GM12874 (cell line): ENCODE measurements at regions not wholly inside any gene's neighbourhood (a gene's known extent, or its start where the extent isn't known, plus 50 kb on each side); places are given as distances from the start of the nearest gene placed in this dataset.

Experiments used
- TF ChIP-seq, protein P1 (sequence below): IDR thresholded peaks from 2 replicates; pipeline ENCODE4 v1.5.1; 2011; ENCODE audit warnings: low read depth, mild to moderate bottlenecking, control low read depth, low read length, moderate library complexity; ENCODE audit not compliant: insufficient read depth

GRCh38 chr7:19470031-19470430 is 238.8 kb downstream of the POLR1F start:
- TF ChIP-seq, protein P1, sequence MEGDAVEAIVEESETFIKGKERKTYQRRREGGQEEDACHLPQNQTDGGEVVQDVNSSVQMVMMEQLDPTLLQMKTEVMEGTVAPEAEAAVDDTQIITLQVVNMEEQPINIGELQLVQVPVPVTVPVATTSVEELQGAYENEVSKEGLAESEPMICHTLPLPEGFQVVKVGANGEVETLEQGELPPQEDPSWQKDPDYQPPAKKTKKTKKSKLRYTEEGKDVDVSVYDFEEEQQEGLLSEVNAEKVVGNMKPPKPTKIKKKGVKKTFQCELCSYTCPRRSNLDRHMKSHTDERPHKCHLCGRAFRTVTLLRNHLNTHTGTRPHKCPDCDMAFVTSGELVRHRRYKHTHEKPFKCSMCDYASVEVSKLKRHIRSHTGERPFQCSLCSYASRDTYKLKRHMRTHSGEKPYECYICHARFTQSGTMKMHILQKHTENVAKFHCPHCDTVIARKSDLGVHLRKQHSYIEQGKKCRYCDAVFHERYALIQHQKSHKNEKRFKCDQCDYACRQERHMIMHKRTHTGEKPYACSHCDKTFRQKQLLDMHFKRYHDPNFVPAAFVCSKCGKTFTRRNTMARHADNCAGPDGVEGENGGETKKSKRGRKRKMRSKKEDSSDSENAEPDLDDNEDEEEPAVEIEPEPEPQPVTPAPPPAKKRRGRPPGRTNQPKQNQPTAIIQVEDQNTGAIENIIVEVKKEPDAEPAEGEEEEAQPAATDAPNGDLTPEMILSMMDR = no peak

DNA sequence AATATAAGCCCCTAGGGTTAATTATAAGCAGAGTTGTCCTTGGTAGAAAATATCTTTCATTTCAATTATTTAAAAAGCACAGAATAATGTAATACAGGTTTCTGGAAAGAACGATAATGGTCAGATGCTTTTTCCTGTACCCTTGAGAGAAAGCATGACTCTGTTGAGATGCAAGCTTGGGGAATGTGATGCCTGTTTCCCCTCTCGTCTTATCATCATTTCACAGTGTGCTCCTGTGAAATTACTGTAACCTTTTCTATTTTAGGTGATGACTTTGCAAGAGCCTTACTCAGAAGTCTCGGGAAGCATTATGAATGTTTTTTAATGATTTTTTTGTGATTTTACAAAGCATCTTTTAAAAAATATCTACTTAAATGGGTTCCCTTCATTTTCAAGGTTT is 243.0 kb downstream of the POLR1F start:
- TF ChIP-seq, protein P1 = no peak

- TF ChIP-seq, protein P1 = no peak
Observed at GRCh38 chr7:19464751-19465150, 244.1 kb downstream of the POLR1F start.

- TF ChIP-seq, protein P1 = no peak
Observed at GRCh38 chr7:19464241-19464640, 244.6 kb downstream of the POLR1F start.

- TF ChIP-seq, protein P1 = no peak
Observed at GRCh38 chr7:19463581-19463980, 245.3 kb downstream of the POLR1F start.

DNA sequence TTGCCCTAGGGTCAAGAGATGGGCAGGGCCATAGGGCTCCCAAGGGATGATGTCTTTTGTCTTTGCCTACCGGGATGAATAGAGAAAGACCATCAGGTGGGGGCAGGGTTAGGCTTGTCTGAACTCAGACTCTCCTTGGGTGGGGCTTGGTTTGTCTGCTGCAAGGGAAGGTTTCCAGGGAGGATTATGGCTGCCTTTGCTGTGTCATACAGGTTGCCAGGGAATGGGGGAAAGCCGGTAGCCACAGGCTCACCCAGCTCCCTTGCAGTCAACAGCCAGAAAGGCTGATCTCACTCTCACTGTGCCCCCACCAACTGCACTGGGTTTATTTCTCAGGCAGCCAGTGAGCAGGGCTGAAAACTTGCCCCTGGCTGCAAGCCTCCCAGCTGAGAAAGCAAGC is 253.2 kb downstream of the POLR1F start:
- TF ChIP-seq, protein P1 = no peak

DNA sequence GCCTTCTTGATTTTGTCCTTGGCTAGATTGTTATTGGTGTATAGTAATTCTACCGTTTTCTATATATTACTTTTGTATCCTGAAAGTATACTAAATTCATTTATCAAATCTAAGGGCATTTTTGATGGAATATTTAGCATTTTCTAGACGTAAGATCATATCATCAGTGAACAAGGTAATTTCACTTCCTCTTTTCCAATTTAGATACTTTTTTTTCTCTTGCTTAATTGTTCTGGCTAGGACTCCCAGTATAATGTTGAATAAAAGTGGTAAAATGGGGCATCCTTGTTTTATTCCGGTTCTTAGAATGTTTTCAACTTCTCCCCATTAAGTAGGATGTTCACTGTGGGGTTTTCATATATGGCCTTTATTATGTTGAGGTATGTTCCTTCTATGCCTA is 260.7 kb downstream of the POLR1F start:
- TF ChIP-seq, protein P1 = no peak
